SW480 (cell line): ENCODE measurements at regions not wholly inside any gene's neighbourhood (a gene's known extent, or its start where the extent isn't known, plus 50 kb on each side); places are given as distances from the start of the nearest gene placed in this dataset.

Experiments used
- DNase-seq: peaks from one replicate; pipeline ENCODE4 v3.0.0-alpha.2; 2016; ENCODE audit warnings: low spot score

DNA sequence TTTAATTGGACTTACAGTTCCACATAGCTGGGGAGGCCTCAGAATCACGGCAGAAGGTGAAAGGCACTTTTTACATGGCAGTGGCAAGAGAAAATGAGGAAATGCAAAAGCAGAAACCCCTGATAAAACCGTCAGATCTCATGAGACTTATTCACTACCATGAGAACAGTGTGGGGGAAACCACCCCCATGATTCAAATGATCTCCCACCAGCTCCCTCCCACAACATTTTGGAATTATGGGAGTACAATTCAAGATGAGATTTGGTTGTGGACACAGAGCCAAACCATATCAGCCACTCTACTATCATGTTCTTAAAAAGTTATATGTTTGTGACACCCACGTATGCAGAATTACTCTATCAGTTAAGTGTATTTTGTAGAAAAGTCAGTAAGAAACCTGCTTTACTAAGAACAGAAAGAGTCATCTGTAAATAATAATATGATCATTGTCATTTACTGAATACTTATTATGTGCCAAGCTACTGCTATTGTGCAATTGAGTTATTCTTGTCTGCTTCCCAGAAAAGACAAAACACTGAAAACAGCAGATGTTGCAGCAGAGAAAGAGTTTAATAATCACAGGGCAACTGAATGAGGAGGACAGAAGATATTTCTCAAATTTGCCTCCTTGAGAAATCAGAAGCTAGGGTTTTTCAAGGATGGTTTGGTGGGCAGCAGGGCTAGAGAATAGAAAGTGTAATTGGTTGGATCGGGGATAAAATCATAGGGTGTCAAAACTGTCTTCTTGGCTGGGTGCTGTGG, 207.7 kb upstream of the FGGY start:
- no peak for DNase-seq

DNA sequence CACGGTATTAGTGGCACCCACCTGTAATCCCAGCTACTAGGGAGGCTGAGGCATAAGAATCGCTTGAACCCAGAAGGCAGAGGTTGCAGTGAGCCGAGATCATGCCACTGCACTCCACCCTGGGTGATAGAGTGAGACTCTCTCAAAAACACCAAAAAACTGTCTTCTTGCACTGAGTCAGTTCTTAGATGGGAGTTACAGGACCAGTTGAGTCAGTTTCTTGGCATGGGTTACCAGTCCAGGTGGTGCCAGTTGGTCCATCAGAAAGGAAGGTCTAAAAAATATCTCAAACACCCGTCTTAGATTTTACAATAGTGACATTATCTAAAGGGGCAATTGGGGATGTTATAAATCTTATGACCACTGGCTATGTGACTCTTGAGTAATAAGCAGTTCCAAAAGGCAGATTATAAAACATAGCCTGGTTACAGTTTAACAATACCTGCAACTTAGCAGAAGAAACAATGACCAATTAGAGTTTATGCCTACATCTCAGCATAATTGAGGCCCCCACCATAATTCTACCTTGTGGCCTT, 206.9 kb upstream of the FGGY start:
- no peak for DNase-seq

DNA sequence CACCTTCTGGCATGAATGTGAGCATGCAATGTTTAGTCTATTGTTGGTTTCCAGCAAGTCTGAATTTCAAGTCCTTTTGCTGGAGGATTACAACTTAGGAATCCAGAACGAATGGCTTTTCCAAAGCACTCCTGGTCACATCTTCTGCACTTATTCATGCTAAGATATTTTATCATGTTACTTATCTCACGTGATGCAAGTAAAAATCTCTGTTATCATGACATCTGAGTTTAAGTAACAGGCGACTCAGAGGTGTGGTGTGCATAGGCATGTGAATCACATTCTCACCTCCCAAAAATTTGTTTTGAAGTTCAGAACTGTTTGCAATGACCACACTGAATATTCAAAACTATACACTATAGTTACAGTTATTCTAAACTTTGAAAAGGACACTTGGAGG, 204.8 kb upstream of the FGGY start:
- no peak for DNase-seq

DNA sequence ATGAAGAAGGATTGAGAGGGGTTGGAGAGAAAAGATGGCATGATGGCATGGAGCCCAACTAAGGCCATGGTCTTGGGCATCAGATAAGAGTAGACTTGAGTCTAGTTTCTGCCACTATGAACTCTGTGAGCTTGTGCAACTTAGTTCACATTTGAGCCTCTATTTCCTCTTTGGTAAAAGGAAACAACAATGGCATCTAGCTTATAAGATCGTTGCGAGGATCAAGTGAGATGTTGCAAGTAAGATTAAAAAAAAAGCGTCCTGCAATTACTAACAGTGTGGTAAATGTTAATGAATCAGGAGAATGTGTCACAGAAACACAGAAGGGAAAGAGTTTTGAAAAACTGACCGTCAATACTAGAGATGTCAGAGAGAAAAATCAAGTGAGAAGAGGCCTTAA, 202.9 kb upstream of the FGGY start:
- DNase-seq = no peak

DNA sequence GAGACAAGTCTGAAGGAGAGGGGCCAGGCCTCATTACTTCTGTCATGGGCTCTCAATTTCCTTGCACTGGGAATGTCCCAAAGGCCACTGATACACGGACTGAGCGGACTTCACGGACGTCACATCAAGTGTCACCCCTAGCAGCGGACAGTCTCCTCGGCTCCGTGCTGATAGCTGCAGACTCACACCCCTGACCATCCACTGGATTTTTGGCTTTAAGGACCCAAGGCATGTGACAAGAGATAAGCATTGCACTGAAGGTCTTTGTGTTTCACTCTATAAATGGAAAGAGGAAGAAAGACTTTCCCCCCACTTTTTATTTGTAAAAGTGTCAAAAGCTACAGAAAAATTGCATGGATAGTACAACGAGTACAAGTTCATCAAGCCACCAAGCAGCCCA, 200.4 kb upstream of the FGGY start:
- no peak for DNase-seq

DNA sequence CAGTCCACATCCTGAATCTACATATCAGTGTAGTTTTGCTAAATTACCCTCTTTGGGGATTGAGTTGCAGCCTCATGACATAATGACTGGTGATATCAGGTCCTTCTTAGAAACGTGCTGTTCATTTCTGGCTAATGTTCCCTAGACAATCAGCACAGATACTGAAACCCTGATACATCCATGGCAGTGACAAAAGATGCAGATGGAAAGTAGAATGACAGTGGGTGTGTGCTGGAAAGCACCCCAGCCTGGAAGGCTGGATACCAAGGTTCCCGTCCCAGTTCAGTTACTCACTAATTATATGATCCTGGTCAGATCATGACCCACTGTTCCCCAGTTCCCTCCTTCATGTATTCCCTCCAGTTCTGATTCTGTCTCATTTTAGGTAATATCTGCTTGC, 198.2 kb upstream of the FGGY start:
- DNase-seq = no peak

DNA sequence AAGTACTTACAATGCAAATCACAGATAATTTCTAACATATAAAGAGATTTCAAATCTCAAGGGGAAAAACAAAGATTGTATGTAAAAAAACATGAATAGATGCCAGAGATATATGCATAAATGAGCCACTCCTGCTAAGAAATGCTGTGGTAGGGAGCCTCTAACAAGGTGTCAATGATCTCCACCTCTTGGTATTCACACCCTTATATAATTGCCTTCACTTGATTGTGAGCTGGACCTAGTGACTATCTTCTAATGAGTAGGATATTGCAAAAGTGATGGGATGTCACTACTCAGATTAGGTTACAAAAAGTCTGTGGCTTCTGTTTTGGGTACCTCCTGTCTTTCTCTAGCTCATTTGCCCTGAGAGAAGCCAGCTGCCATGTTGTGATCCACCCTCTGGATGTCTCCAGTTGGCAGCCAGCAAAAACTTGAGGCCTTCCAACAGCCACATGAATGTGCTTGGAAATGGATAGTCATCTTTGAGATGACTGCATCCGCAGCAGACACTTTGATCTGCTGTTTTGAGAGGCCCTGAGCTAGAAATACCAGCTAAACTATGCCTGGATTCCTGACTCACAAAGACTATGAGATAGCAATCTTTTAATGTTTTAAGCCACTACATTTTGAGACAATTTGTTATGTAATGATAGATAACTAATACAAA, 196.1 kb upstream of the FGGY start:
- DNase-seq = no peak

DNA sequence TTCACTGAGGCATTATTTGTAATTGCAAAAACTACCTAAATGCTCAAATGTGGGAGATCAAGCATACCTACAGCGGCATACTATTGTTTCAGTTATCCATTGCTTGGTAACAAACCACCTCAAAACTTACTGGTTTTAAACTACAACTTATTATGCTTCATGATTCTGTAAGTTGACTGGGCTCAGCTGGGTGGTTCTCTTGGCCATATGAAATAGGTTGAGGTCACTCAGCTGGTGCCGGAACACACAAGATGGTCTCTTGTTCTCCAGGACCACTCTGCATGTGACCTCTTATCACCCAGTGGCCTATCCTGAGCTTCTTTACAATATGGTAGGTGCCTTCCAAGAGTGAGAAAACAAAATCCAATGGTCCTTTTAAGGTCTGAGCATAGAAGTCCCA, 195.4 kb upstream of the FGGY start:
- no peak for DNase-seq

DNA sequence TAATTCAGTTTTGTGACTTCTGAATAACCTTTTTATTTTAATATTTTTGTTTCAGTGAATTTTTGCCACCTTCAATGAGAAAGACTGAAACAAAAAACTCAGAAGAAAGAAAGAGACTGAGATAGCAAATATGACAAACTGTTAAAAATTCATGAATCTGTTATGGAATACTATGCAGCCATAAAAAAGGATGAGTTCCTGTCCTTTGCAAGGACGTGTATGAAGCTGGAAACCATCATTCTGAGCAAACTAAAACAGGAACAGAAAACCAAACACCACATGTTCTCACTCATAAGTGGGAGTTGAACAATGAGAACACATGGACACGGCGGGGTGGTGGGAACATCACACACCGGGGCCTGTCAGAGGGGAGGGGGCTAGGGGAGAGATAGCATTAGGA, 193.4 kb upstream of the FGGY start:
- DNase-seq = no peak

DNA sequence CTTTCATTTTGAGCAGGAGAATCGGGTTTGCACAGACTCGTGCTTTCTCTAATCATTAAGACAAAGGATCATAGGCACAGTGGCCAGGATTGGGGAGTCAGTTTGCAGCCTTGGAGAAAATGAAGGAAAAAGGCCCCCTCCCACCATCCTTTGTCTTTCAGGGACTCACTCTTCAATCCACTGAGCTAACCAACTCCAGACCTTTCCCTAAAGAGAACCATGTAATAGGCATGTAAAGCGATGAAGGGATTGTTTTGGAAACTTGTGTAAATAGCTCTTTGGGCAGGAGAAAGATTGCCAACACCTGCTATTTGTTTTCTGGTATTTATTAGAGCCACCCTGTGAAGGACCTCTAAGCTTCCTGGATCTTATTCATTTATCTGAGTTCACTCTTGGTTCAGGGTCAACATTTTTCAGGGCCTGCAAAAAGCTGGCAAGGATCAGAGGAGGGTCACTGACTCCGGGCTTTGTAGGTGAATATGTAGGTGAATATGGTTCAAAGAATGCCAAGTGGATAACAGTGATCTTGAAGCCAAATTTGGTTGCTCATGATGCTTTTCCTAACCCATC, 192.6 kb upstream of the FGGY start:
- DNase-seq = no peak

DNA sequence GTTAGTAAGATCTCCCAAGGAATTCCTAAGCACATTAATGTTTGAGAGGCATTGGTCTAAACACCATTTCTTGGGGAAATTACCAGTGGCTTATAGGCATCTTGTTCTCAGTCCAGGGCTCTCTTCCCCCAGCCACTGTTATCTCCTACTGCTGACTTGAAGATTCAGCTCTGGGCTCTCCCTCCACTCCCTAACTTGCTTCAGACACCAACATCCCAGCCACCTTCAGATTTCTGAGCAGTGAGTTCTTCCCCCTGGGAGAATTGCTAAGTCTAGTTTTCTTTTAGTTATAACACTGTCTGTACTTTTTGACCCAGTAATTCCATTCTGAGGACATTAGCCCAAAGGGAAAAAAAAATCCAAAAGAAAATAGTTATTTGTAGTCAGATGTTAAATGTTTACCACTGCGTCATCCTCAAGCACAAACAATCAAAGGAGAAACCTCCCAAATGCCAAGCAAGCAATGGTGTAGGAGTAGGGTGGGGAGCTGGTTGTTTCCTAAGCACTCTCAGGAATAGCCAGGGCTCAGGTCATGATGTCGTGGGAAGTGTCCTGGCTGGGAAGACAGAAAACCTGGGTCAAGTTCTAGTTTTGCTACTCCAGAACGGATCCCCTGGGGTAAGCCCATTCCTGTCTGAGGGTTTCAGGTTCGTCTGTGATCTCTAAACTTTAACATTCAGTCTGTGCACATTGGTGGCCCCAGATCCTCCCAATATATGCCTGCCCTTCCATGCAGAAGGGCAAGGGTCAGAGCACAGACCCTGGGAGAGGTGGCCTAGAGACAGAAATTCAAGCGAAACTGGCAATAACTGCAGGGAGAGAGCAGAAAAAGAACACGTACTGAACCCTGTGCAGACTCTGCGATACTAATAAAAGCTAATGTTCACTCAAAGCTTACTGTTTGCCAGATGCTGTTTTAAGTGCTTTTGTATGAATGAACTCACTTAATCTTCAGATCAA, 191.1 kb upstream of the FGGY start:
- DNase-seq = no peak

DNA sequence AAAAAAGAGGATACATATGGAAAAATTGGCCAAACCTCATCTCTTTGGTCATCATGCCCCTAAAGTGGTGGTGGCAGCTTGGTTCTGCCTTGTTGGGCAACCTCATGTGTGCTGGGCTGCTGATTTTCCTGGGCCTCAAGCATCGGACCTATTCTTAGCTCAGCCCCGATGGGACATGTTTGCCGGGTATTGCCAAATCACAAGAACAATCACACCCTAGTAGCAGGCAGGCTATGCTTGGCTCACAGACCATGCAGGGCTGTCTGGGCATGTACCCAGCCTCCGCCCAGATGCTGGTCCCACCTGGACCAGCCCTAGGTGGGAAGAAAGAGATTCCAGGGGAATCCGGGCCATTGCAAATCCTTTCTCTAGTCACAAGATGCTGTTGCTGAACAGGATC, 189.4 kb upstream of the FGGY start:
- DNase-seq = no peak

DNA sequence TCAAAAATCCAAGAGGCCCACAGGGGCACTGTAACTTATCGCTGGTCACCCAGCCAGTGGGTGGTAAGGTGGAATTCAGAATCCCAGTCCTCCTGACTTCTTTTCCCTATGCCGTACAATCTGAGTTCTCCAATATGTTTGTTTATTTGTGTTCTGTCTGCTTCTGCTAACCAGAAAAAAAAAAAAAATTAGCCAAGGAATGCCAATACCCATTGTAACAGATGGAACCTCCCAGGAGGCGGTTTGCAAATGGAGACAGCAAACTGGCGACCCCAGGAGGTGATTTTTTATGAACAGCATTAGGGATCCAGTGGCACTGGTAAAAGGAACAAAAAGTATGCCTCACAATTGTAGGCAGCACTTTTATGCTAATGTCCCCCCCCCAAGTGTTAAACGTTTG, 189.0 kb upstream of the FGGY start:
- DNase-seq = no peak

DNA sequence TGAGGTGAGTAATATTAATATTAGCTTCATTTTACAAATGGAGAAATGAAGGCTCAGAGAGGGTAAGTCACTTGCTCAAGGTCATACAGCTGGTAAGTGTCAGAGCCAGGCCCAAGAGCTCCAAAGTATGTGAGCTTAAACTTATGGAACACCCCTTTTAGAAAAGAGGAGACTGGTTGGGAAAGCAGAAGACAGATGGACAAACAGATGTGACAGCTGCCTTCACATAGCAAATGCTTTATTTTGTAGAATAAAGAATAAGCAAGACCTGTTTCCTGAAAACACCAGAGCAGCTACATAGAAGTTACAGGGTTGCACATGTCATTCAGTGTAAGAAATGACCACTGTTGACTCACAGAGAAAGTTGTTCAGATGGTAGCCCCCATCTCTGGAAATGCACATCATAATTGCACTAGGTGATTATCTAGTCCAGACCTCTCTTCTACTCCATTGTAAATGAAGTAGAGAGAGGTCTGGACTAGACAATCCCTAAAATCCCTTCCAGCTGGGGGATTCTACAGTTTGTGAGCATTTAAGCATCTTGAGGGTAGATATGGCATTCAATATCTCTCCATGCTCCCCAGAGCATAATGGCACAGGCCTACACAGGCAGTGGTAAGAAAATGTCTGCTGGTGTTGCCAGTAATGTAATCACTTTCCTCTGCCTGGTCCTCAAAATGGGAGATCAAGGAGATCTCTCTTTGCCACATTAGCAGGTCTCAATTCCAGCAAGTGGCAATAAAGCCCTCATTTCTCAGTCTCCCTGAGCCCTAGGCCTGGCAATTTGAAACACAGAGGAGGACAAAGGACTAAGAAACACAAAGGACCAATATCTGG, 188.2 kb upstream of the FGGY start:
- no peak for DNase-seq

DNA sequence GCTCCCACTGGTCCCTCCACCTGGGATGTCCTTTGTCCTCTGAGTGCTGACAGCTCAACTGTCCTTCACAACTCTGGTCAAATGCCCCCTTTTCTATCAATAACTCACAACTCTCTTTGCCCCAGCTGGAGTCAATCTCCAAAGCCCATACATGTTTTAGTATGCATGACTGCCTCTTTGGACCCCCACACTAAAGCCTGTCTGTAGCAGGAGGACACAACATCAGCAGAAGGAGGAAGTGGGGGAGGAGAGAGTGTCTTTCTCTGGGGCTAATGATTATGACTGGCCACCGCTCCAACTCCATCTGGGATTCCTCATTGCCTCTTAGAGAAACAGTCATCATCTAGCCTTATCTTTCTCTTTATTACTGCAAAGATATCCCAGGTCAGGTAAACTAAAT, 186.6 kb upstream of the FGGY start:
- no peak for DNase-seq

DNA sequence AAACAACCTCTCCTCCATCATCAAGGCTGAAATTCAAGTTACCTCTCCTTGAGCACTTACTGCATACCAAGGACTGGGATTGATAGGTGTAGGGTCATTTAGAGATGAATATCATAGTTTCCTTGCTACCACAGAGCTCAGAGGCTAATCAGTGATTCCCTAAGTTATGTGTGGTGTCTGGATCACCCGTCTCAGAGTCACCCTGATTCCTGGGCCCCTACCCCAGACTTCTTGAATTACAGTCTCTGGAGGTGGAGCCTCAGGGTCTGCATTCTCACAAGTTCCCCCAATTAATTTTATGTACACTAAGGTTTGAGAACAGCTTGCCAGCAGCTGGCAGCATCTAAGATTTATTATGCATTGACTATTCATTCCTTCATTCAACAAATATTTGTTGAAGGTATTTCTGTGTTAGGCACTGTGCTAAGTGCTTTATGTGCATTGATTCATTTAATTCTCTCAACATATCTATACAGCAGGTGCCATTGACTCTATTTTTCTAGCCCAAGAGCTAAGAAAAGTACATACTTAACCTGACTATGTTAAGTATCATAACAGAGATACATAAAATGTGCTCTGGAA, 182.9 kb upstream of the FGGY start:
- DNase-seq = no peak

DNA sequence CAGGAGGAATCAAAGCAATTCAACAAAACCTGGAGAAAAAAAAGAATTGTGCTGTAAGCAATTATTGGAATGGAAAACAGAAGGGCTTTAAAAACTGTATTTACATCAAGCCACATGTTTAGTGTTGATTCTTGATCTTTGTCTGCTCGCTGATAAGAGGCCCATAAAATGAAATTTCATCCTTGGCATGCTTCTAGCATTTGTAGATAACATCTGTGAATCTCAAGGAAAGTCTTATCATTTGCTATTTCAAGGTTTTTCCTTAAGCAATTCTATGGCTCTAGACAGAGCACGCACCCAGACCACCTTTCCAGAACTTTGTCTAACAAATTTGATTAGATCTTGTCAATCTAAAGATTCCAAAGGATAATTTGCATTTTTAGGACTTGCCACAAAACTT, 181.0 kb upstream of the FGGY start:
- no peak for DNase-seq

DNA sequence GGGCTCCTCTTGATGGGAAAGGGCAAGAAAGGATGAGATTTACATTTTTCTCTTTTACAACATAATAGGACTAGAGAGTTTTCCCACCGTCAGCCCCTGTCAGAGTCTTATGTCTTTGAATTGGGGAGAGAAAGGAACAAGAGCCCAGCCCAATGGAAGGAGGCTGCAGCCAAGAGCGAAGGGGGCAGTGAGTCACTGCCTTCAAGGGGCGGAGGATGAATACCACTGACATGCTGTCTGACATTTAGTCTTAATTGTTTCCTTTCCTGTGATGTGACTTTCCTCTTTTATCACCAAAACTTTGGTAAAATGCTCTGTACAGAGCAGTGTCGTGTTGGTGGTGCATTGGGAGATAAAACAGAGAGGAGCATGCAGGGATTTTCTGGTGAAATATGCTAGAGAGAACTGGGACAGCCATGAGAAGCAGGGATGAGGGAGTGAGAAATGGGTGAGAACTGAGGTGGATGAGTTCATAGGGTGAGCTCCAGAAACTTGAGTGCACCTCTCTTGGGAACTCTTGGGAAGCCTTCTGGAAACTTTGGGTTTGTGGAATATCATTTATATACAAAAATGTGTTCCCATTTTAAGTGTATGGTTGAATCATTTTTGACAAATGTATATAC, 179.9 kb upstream of the FGGY start:
- DNase-seq = no peak

DNA sequence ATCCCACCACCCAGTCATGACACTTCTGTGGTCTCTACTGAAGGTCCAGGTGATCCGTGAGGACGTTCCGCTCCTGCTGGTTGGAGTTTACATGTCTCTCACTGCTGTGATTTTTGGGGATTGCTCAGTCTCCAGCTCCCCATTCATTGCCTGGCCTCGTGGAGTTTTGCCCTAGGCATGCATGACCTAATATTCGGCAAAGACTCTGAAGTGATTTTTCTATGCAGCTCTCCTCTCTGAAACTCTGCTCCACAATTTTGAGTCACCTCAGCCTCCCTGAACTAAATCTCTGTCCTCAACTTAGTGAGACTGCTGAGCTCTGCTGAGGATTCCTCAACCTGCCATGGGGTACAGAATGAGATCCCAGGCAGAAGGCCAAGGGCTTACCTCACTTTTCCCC, 174.4 kb upstream of the FGGY start:
- DNase-seq = no peak

DNA sequence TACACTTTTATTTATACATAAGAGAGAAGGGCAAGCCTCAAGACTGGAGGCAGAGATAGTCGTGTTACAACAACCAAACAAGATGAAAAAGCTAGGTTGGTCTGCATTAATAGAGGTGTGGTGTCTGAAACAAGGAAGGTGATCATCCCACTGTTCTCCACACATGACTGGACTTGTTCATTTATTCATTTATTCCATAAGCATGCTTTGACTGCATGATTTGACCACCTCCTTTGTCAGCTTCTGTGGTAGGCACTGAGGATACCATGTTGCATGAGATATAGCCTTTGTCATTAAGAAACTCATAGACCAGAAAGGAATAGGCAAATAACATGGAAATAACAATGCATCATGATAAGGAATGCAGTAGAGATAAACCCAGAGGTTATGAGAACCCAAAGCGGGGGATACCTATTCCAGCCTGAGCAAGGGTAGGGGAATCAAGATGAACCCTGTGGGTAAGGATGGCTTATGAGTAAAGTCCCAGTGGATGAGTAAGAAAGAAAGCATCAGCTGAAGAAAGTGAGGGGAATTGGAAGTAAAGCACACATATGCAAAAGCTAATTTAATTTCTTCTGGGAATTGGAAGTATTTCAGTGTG, 173.7 kb upstream of the FGGY start:
- no peak for DNase-seq
